MM.1S (cell line): ENCODE measurements at regions not wholly inside any gene's neighbourhood (a gene's known extent, or its start where the extent isn't known, plus 50 kb on each side); places are given as distances from the start of the nearest gene placed in this dataset.

Experiments used
- DNase-seq: peaks from one replicate; pipeline ENCODE4 v3.0.0-alpha.2; 2015
- H2AFZ ChIP-seq: fragments of 300-600 bp; sonication (generic); 2 replicates; pipeline ENCODE4 v1.6.0; 2016; ENCODE audit warnings: antibody characterized with exemption, low read length
- H3F3A ChIP-seq: fragments of 300-600 bp; sonication (generic); 2 replicates; pipeline ENCODE4 v1.6.1; 2016; ENCODE audit warnings: mild to moderate bottlenecking, antibody characterized with exemption, low read length, moderate library complexity, mixed read lengths; ENCODE audit not compliant: insufficient read depth
- H3K27ac ChIP-seq: fragments of 300-600 bp; sonication (generic); 2 replicates; pipeline ENCODE4 v1.5.1; 2016; ENCODE audit warnings: mild to moderate bottlenecking, low read length
- H3K27me3 ChIP-seq: fragments of 300-600 bp; sonication (generic); replicated peaks from 2 replicates; pipeline ENCODE4 v1.6.0; 2016; ENCODE audit warnings: low read length; ENCODE audit not compliant: insufficient read depth
- H3K36me3 ChIP-seq: fragments of 300-600 bp; sonication (generic); replicated peaks from 2 replicates; pipeline ENCODE4 v1.6.1; 2016; ENCODE audit warnings: mild to moderate bottlenecking, low read length, mixed read lengths; ENCODE audit not compliant: insufficient read depth
- H3K4me1 ChIP-seq: fragments of 300-600 bp; sonication (generic); 2 replicates; pipeline ENCODE4 v1.6.1; 2016; ENCODE audit warnings: low read length, mixed read lengths
- H3K4me2 ChIP-seq: fragments of 300-600 bp; sonication (generic); 2 replicates; pipeline ENCODE4 v1.6.0; 2016; ENCODE audit warnings: low read depth, low read length
- H3K4me3 ChIP-seq: fragments of 300-600 bp; sonication (generic); 2 replicates; pipeline ENCODE4 v1.5.1; 2016; ENCODE audit warnings: low read length, mixed read lengths
- H3K79me2 ChIP-seq: fragments of 300-600 bp; sonication (generic); 2 replicates; pipeline ENCODE4 v1.6.1; 2016; ENCODE audit warnings: mixed run types, low read length, mixed read lengths
- H3K9ac ChIP-seq: fragments of 300-600 bp; sonication (generic); 2 replicates; pipeline ENCODE4 v1.6.1; 2016; ENCODE audit warnings: low read length, mixed read lengths
- H3K9me2 ChIP-seq: fragments of 300-600 bp; sonication (generic); replicated peaks from 2 replicates; pipeline ENCODE4 v1.6.1; 2016; ENCODE audit warnings: mild to moderate bottlenecking, low read length, mixed read lengths; ENCODE audit not compliant: insufficient read depth
- H3K9me3 ChIP-seq: fragments of 300-600 bp; sonication (generic); replicated peaks from 2 replicates; pipeline ENCODE4 v1.6.1; 2016; ENCODE audit warnings: mild to moderate bottlenecking, low read length, mixed read lengths; ENCODE audit not compliant: insufficient read depth
- H4K20me1 ChIP-seq: fragments of 300-600 bp; sonication (generic); 2 replicates; pipeline ENCODE4 v1.6.1; 2016; ENCODE audit warnings: mild to moderate bottlenecking, low read length, moderate library complexity, mixed read lengths; ENCODE audit not compliant: insufficient read depth
- EZH2 ChIP-seq: fragments of 300-600 bp; sonication (generic); optimal IDR thresholded peaks from 2 replicates; pipeline ENCODE3; 2017; ENCODE audit warnings: low read depth, mild to moderate bottlenecking, antibody characterized with exemption, low read length, mixed read lengths
- EZH2phosphoT487 ChIP-seq: fragments of 300-600 bp; sonication (generic); IDR thresholded peaks from 2 replicates; pipeline ENCODE4 v1.6.1; 2018; ENCODE audit warnings: antibody characterized with exemption, low read length
- TF ChIP-seq, protein P1 (sequence below): fragments of 300-600 bp; sonication (generic); IDR thresholded peaks from 2 replicates; pipeline ENCODE4 v1.5.1; 2016; ENCODE audit warnings: antibody characterized with exemption, low read length, mixed read lengths

GRCh38 chr9:74066128-74066527 lies 431.0 kb upstream of the RORB start:
- no peaks in the 10 kb centered on the region for H3F3A ChIP-seq

GRCh38 chr9:74066605-74067004 lies 430.5 kb upstream of the RORB start:
- H3K4me1 ChIP-seq = no peaks in the 10 kb centered on the region
- H3K79me2 ChIP-seq = no peaks in the 10 kb centered on the region
- H3K27me3 ChIP-seq = no peaks in the 10 kb centered on the region
- H3K4me3 ChIP-seq = no peak overlapping the region
- H3K36me3 ChIP-seq = no peaks in the 10 kb centered on the region
- DNase-seq = no peak
- TF ChIP-seq EZH2 (no peak), EZH2phosphoT487 (no peak)
- TF ChIP-seq, protein P1, sequence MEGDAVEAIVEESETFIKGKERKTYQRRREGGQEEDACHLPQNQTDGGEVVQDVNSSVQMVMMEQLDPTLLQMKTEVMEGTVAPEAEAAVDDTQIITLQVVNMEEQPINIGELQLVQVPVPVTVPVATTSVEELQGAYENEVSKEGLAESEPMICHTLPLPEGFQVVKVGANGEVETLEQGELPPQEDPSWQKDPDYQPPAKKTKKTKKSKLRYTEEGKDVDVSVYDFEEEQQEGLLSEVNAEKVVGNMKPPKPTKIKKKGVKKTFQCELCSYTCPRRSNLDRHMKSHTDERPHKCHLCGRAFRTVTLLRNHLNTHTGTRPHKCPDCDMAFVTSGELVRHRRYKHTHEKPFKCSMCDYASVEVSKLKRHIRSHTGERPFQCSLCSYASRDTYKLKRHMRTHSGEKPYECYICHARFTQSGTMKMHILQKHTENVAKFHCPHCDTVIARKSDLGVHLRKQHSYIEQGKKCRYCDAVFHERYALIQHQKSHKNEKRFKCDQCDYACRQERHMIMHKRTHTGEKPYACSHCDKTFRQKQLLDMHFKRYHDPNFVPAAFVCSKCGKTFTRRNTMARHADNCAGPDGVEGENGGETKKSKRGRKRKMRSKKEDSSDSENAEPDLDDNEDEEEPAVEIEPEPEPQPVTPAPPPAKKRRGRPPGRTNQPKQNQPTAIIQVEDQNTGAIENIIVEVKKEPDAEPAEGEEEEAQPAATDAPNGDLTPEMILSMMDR = no peak
- no peak overlapping the region for H2AFZ ChIP-seq
- no peak overlapping the region for H3K9ac ChIP-seq
- H3F3A ChIP-seq = no peaks in the 10 kb centered on the region
- H4K20me1 ChIP-seq = no peaks in the 10 kb centered on the region
- no peaks in the 10 kb centered on the region for H3K9me2 ChIP-seq
- no peaks in the 10 kb centered on the region for H3K9me3 ChIP-seq
- no peak overlapping the region for H3K4me2 ChIP-seq
- H3K27ac ChIP-seq = no peak overlapping the region

More at GRCh38 chr9:74066128-74066527, 431.0 kb upstream of the RORB start:
- Histone ChIP-seq H3K9ac (no peak overlapping the region), H3K9me2 (no peaks in the 10 kb centered on the region), H3K4me1 (no peaks in the 10 kb centered on the region), H3K27ac (no peak overlapping the region), H3K27me3 (no peaks in the 10 kb centered on the region), H2AFZ (no peak overlapping the region), H3K4me3 (no peak overlapping the region), H3K36me3 (no peaks in the 10 kb centered on the region), H3K9me3 (no peaks in the 10 kb centered on the region), H4K20me1 (no peaks in the 10 kb centered on the region), H3K79me2 (no peaks in the 10 kb centered on the region), H3K4me2 (no peak overlapping the region)
- no peak for DNase-seq
- TF ChIP-seq EZH2phosphoT487 = no peak
- TF ChIP-seq EZH2 = no peak
- TF ChIP-seq, protein P1 = no peak

- Histone ChIP-seq H3K27me3 (no peaks in the 10 kb centered on the region), H3K79me2 (no peaks in the 10 kb centered on the region), H3K9me2 (no peaks in the 10 kb centered on the region), H3K9ac (no peak overlapping the region), H3K4me3 (no peak overlapping the region), H3F3A (no peaks in the 10 kb centered on the region), H3K4me2 (no peak overlapping the region), H3K36me3 (no peaks in the 10 kb centered on the region), H3K4me1 (no peaks in the 10 kb centered on the region), H2AFZ (no peak overlapping the region), H4K20me1 (no peaks in the 10 kb centered on the region), H3K27ac (no peak overlapping the region), H3K9me3 (no peaks in the 10 kb centered on the region)
- TF ChIP-seq EZH2 (no peak), EZH2phosphoT487 (no peak)
- TF ChIP-seq, protein P1 = no peak
- DNase-seq = no peak
These were observed 425.6 kb upstream of the RORB start for GRCh38 chr9:74071502-74071901.
